ENCODE measurements at regions not wholly inside any gene's neighbourhood (a gene's known extent, or its start where the extent isn't known, plus 50 kb on each side); places are given as distances from the start of the nearest gene placed in this dataset.

GRCh38 chr16:79359082-79359481 lies 241.5 kb downstream of the MAF start:
- H3K27ac ChIP-seq: no peak overlapping the region
- no peak for TF ChIP-seq CTCF (conservative IDR thresholded peaks at IDR 0.05)

GRCh38 chr16:79358188-79358587 lies 242.3 kb downstream of the MAF start:
- TF ChIP-seq CTCF (conservative IDR thresholded peaks at IDR 0.05): no peak
- H3K27ac ChIP-seq: no peak overlapping the region

GRCh38 chr16:79355600-79356358 lies 244.8 kb downstream of the MAF start:
- no peak overlapping the region for H3K27ac ChIP-seq
- no peak for TF ChIP-seq CTCF (conservative IDR thresholded peaks at IDR 0.05)

- no peak for TF ChIP-seq CTCF (conservative IDR thresholded peaks at IDR 0.05)
- H3K27ac ChIP-seq: no peak overlapping the region
Observed at GRCh38 chr16:79351927-79352326, 248.6 kb downstream of the MAF start.

GRCh38 chr16:79349803-79350202 lies 250.7 kb downstream of the MAF start:
- H3K27ac ChIP-seq: no peak overlapping the region
- no peak for TF ChIP-seq CTCF (conservative IDR thresholded peaks at IDR 0.05)

- no peak for TF ChIP-seq CTCF (conservative IDR thresholded peaks at IDR 0.05)
- no peak overlapping the region for H3K27ac ChIP-seq
Observed at GRCh38 chr16:79348521-79349306, 251.8 kb downstream of the MAF start.

- no peak for TF ChIP-seq CTCF (conservative IDR thresholded peaks at IDR 0.05)
- no peak overlapping the region for H3K27ac ChIP-seq
Observed at GRCh38 chr16:79347277-79347676, 253.3 kb downstream of the MAF start.

All from VCaP (cell line).